ENCODE measurements at regions not wholly inside any gene's neighbourhood (a gene's known extent, or its start where the extent isn't known, plus 50 kb on each side); places are given as distances from the start of the nearest gene placed in this dataset.
A peak's percentile ranks its signal among the peaks of the same experiment; 100 is the strongest.

GRCh38 chr9:99457981-99458380 lies 235.9 kb downstream of the SEC61B start:
- 78% methylated on average over 1 of the region's 1 CpG for WGBS, 2 donors
- TF ChIP-seq CTCF (IDR thresholded peaks at IDR 0.05): no peak
- no peaks in the 10 kb centered on the region for H3K9me3 ChIP-seq

GRCh38 chr9:99459919-99460318 lies 237.8 kb downstream of the SEC61B start:
- ATAC-seq (no peak), DNase-seq (no peak)
- intact Hi-C loops (cut with DNase I): no loop called here
- Histone ChIP-seq H3K27me3 (no peaks in the 10 kb centered on the region), H3K9me3 (no peaks in the 10 kb centered on the region), H3K36me3 (no peaks in the 10 kb centered on the region), H3K27ac (no peak overlapping the region), H3K4me3 (no peak overlapping the region), H3K4me1 (peaks cover 0 to 2% (median 0%) of the 10 kb centered on the region in 9 donors)
- no peak for TF ChIP-seq CTCF (IDR thresholded peaks at IDR 0.05)
- 93 to 97% methylated on average over 9 of the region's 9 CpGs for WGBS, 2 donors

More at GRCh38 chr9:99457981-99458380, 235.9 kb downstream of the SEC61B start:
- ATAC-seq (no peak), DNase-seq (no peak)
- intact Hi-C loops (cut with DNase I): no loop called here
- H3K4me1 ChIP-seq: no peaks in the 10 kb centered on the region
- H3K27ac ChIP-seq: no peak overlapping the region
- H3K27me3 ChIP-seq: no peaks in the 10 kb centered on the region
- no peaks in the 10 kb centered on the region for H3K36me3 ChIP-seq
- no peak overlapping the region for H3K4me3 ChIP-seq

- ATAC-seq: no peak
- H3K4me3 ChIP-seq: no peak overlapping the region
- WGBS, 2 donors: 84 to 91% methylated on average over 4 of the region's 4 CpGs
- H3K27me3 ChIP-seq: no peaks in the 10 kb centered on the region
- DNase-seq: no peak
- H3K27ac ChIP-seq: no peak overlapping the region
- TF ChIP-seq CTCF (IDR thresholded peaks at IDR 0.05): no peak
- H3K9me3 ChIP-seq: no peaks in the 10 kb centered on the region
- H3K36me3 ChIP-seq: no peaks in the 10 kb centered on the region
- peaks cover 0 to 10% (median 0%) of the 10 kb centered on the region in 9 donors for H3K4me1 ChIP-seq
- intact Hi-C loops (cut with DNase I): no loop called here
Measured at GRCh38 chr9:99463131-99463530, 241.0 kb downstream of the SEC61B start.

- DNase-seq (no peak), ATAC-seq (peak in 1 of 8 donors; percentile 51)
- Histone ChIP-seq H3K27ac (no peak overlapping the region), H3K4me3 (no peak overlapping the region), H3K4me1 (peaks cover 0 to 10% (median 0%) of the 10 kb centered on the region in 9 donors), H3K9me3 (peaks cover 0 to 7% (median 0%) of the 10 kb centered on the region in 11 donors), H3K27me3 (no peaks in the 10 kb centered on the region), H3K36me3 (no peaks in the 10 kb centered on the region)
- intact Hi-C loops (cut with DNase I): no loop called here
- no peak for TF ChIP-seq CTCF (IDR thresholded peaks at IDR 0.05)
- 76 to 77% methylated on average over 4 of the region's 4 CpGs for WGBS, 2 donors
Measured at GRCh38 chr9:99464568-99464967, 242.5 kb downstream of the SEC61B start.
